IMR-90 (cell line): ENCODE measurements at regions not wholly inside any gene's neighbourhood (a gene's known extent, or its start where the extent isn't known, plus 50 kb on each side); places are given as distances from the start of the nearest gene placed in this dataset.
"Not testable (repeated sequence)": the region's sequence is repeated elsewhere in the genome, so short reads cannot be mapped to it uniquely, and the experiment has no call there.

Experiments
- CHD1 ChIP-seq: IDR thresholded peaks from 2 replicates; pipeline ENCODE4 v1.6.1; 2012; ENCODE audit warnings: low read depth, low read length, improper control_type of control experiment
- MAFK ChIP-seq: IDR thresholded peaks from 2 replicates; pipeline ENCODE4 v1.6.1; 2012; ENCODE audit warnings: low read depth, low read length, improper control_type of control experiment
- MAZ ChIP-seq: IDR thresholded peaks from 2 replicates; pipeline ENCODE4 v1.6.1; 2012; ENCODE audit warnings: low read depth, mild to moderate bottlenecking, low read length, improper control_type of control experiment, moderate library complexity, borderline replicate concordance
- MXI1 ChIP-seq: IDR thresholded peaks from 2 replicates; pipeline ENCODE4 v1.6.1; 2012; ENCODE audit warnings: low read depth, mild to moderate bottlenecking, low read length, moderate library complexity, borderline replicate concordance
- POLR2A ChIP-seq: IDR thresholded peaks from 2 replicates; pipeline ENCODE4 v1.6.1; 2012; ENCODE audit warnings: mild to moderate bottlenecking, low read depth, low read length
- RAD21 ChIP-seq: IDR thresholded peaks from 2 replicates; pipeline ENCODE4 v1.6.1; 2012; ENCODE audit warnings: low read length, improper control_type of control experiment
- SMC3 ChIP-seq: fragments of 150-350 bp; IDR thresholded peaks from 2 replicates; pipeline ENCODE4 v1.6.1; 2016; ENCODE audit warnings: low read depth, mild to moderate bottlenecking, antibody characterized with exemption, low read length, moderate library complexity
- TF ChIP-seq, protein P1 (sequence below): conservative IDR thresholded peaks from 2 replicates; pipeline ENCODE4 v1.5.1; 2012; ENCODE audit warnings: mild to moderate bottlenecking, low read depth, low read length, improper control_type of control experiment
- TF ChIP-seq, protein P2 (sequence below): fragments of 150-350 bp; IDR thresholded peaks from 2 replicates; pipeline ENCODE4 v1.6.1; 2016; ENCODE audit warnings: low read depth, mild to moderate bottlenecking, low read length, moderate library complexity, borderline replicate concordance

DNA sequence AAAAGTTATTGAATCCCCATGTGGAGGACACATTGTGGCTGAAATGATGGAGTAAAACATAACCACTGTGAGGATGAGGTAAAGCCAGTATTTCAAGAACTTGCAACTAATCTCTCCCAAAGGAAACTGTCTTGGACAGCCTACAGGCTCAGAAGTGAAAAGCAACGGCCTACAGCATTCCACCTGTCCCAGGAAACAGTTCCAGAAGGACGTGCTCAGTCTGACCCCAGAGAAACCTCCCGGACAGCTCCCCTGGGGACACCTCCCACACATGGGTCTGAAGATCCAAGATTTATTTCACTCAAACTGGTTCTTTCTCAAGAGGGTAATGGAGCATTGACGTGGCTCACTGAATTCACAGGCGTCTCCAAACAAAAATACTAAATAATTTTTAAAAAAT is 115.0 kb upstream of the VOPP1 start:
- TF ChIP-seq, protein P1, sequence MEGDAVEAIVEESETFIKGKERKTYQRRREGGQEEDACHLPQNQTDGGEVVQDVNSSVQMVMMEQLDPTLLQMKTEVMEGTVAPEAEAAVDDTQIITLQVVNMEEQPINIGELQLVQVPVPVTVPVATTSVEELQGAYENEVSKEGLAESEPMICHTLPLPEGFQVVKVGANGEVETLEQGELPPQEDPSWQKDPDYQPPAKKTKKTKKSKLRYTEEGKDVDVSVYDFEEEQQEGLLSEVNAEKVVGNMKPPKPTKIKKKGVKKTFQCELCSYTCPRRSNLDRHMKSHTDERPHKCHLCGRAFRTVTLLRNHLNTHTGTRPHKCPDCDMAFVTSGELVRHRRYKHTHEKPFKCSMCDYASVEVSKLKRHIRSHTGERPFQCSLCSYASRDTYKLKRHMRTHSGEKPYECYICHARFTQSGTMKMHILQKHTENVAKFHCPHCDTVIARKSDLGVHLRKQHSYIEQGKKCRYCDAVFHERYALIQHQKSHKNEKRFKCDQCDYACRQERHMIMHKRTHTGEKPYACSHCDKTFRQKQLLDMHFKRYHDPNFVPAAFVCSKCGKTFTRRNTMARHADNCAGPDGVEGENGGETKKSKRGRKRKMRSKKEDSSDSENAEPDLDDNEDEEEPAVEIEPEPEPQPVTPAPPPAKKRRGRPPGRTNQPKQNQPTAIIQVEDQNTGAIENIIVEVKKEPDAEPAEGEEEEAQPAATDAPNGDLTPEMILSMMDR = not testable (repeated sequence)
- TF ChIP-seq POLR2A, MAZ, MXI1, SMC3, CHD1, MAFK, RAD21: not testable (repeated sequence)
- TF ChIP-seq, protein P2, sequence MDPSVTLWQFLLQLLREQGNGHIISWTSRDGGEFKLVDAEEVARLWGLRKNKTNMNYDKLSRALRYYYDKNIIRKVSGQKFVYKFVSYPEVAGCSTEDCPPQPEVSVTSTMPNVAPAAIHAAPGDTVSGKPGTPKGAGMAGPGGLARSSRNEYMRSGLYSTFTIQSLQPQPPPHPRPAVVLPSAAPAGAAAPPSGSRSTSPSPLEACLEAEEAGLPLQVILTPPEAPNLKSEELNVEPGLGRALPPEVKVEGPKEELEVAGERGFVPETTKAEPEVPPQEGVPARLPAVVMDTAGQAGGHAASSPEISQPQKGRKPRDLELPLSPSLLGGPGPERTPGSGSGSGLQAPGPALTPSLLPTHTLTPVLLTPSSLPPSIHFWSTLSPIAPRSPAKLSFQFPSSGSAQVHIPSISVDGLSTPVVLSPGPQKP = not testable (repeated sequence)
